Endothelial cell of umbilical vein (primary cell): ENCODE measurements at regions not wholly inside any gene's neighbourhood (a gene's known extent, or its start where the extent isn't known, plus 50 kb on each side); places are given as distances from the start of the nearest gene placed in this dataset.

Experiments used
- BruUV-seq: library from RNA; stranded (reverse); fragments of 400-500 nt; replicated peaks from 2 replicates; lab custom pipeline; 2021; lab: Mats Ljungman, UMichigan
- CTCF ChIA-PET: fragments of 300-600, 350-600 bp; sonication (Branson Sonifier 250); formaldehyde crosslinking; loops from one replicate; lab custom pipeline; 2021; ENCODE audit warnings: antibody characterized with exemption, inconsistent platforms; lab: Charles Lee
- POLR2A ChIA-PET: fragments of 300-600, 350-600 bp; sonication (Branson Sonifier 250); formaldehyde crosslinking; loops from one replicate; lab custom pipeline; 2021; ENCODE audit warnings: antibody characterized with exemption, inconsistent platforms; lab: Charles Lee
- DNase-seq: peaks from one replicate; pipeline ENCODE4 v3.0.0-alpha.2; 2011; ENCODE audit warnings: low read depth, low spot score
- FAIRE-seq: peaks from 2 replicates; lab custom pipeline; 2011; peaks lifted over from hg19 to GRCh38; lab: Jason Lieb, UNC
- H2AFZ ChIP-seq: 2 replicates; pipeline ENCODE4 v1.6.0; 2012; ENCODE audit warnings: low read depth, low read length, control low read depth, inconsistent platforms
- H3K27ac ChIP-seq: 2 replicates; pipeline ENCODE4 v1.5.1; 2011; ENCODE audit warnings: low read depth, mild to moderate bottlenecking, control low read depth, low read length, moderate library complexity; ENCODE audit not compliant: insufficient read depth
- H3K27me3 ChIP-seq, 2 experiments: 2 replicates each; pipeline versions ENCODE4 v1.6.0 to v1.6.1; 2011; ENCODE audit warnings: low read length in 2 of 2, mixed read lengths in 1 of 2; ENCODE audit not compliant: control insufficient read depth in 2 of 2, insufficient read depth in 2 of 2
- H3K36me3 ChIP-seq, 2 experiments: 2 replicates in 1 of 2; 3 replicates in 1 of 2; pipeline ENCODE4 v1.5.1; 2011; ENCODE audit warnings: low read length in 2 of 2, mild to moderate bottlenecking in 1 of 2, moderate library complexity in 1 of 2; ENCODE audit not compliant: control insufficient read depth in 2 of 2, insufficient read depth in 2 of 2; ENCODE audit errors: extremely low read depth in 1 of 2
- H3K4me1 ChIP-seq: 3 replicates; pipeline ENCODE4 v1.5.1; 2011; ENCODE audit warnings: mild to moderate bottlenecking, low read length; ENCODE audit not compliant: control insufficient read depth, insufficient read depth; ENCODE audit errors: extremely low read depth
- H3K4me2 ChIP-seq: 2 replicates; pipeline ENCODE4 v1.6.1; 2011; ENCODE audit warnings: low read length, control low read depth, mixed read lengths; ENCODE audit not compliant: insufficient read depth
- H3K4me3 ChIP-seq, 3 experiments: fragments of 200-600 bp in 1 of 3; sonication (generic), shearing (Covaris generic) in 1 of 3; replicated peaks in 1 of 3; 2 replicates each; pipeline ENCODE4 v1.5.1; 2011 to 2016; ENCODE audit warnings: control low read depth in 3 of 3, low read length in 3 of 3, mild to moderate bottlenecking in 2 of 3, inconsistent platforms in 1 of 3, low read depth in 1 of 3, moderate library complexity in 1 of 3; ENCODE audit not compliant: insufficient read depth in 1 of 3
- H3K79me2 ChIP-seq: 2 replicates; pipeline ENCODE4 v1.6.0; 2012; ENCODE audit warnings: low read length, inconsistent platforms; ENCODE audit not compliant: control insufficient read depth, insufficient read depth
- H3K9ac ChIP-seq: replicated peaks from 2 replicates; pipeline ENCODE3; 2011; ENCODE audit warnings: low read length, control low read depth; ENCODE audit not compliant: insufficient read depth; ENCODE audit errors: extremely low read depth
- H3K9me1 ChIP-seq: replicated peaks from 3 replicates; pipeline ENCODE4 v1.6.0; 2011; ENCODE audit warnings: mild to moderate bottlenecking, low read length; ENCODE audit not compliant: control insufficient read depth, insufficient read depth; ENCODE audit errors: extremely low read depth
- H3K9me3 ChIP-seq: replicated peaks from 2 replicates; pipeline ENCODE4 v1.5.1; 2012; ENCODE audit warnings: low read length, inconsistent platforms; ENCODE audit not compliant: control insufficient read depth, insufficient read depth
- H4K20me1 ChIP-seq: replicated peaks from 2 replicates; pipeline ENCODE3; 2011; ENCODE audit warnings: mild to moderate bottlenecking, low read length; ENCODE audit not compliant: control insufficient read depth, insufficient read depth; ENCODE audit errors: extremely low read depth
- CTCF ChIP-seq, 2 donors: IDR thresholded peaks; 1 replicate in 1 of 2; 2 replicates in 1 of 2; pipeline ENCODE4 v1.5.1; 2011; ENCODE audit warnings: low read length in 2 of 2, mild to moderate bottlenecking in 2 of 2, moderate library complexity in 2 of 2, control low read depth in 1 of 2, inconsistent platforms in 1 of 2, low read depth in 1 of 2; ENCODE audit not compliant: insufficient read depth in 1 of 2; ENCODE audit errors: extremely low read depth in 1 of 2
- EZH2 ChIP-seq: IDR thresholded peaks from 2 replicates; pipeline ENCODE4 v1.6.1; 2012; ENCODE audit warnings: borderline replicate concordance, low read depth, mild to moderate bottlenecking, moderate library complexity, low read length, inconsistent platforms; ENCODE audit not compliant: severe bottlenecking
- FOS ChIP-seq: IDR thresholded peaks from 2 replicates; pipeline ENCODE4 v1.6.1; 2011; ENCODE audit warnings: mild to moderate bottlenecking, low read length, moderate library complexity, borderline replicate concordance; ENCODE audit not compliant: insufficient read depth
- GATA2 ChIP-seq: IDR thresholded peaks from 2 replicates; pipeline ENCODE4 v1.7.0; 2011; ENCODE audit warnings: low read depth, mild to moderate bottlenecking, moderate library complexity, mixed read lengths, low read length; ENCODE audit not compliant: insufficient read length, insufficient read depth
- JUN ChIP-seq: IDR thresholded peaks from 2 replicates; pipeline ENCODE4 v1.6.1; 2011; ENCODE audit warnings: borderline replicate concordance, low read depth; ENCODE audit not compliant: insufficient read length, insufficient read depth
- MAX ChIP-seq: IDR thresholded peaks from 2 replicates; pipeline ENCODE4 v1.6.1; 2011; ENCODE audit not compliant: insufficient read depth, insufficient read length
- MYC ChIP-seq: IDR thresholded peaks from one replicate; pipeline ENCODE4 v1.6.1; 2011; ENCODE audit warnings: mild to moderate bottlenecking, low read depth, low read length
- POLR2A ChIP-seq: IDR thresholded peaks from 2 replicates; pipeline ENCODE4 v1.6.1; 2012; ENCODE audit warnings: low read depth, mild to moderate bottlenecking, control low read depth, low read length
- POLR2AphosphoS5 ChIP-seq: IDR thresholded peaks from 2 replicates; pipeline ENCODE4 v1.6.1; 2012; ENCODE audit warnings: low read depth, mild to moderate bottlenecking, control low read depth, low read length, moderate library complexity; ENCODE audit not compliant: insufficient read depth
- dilution Hi-C: fragments of 300-500 bp; cut with MboI; formaldehyde crosslinking; loops from one replicate; pipeline ENCODE4 v1.15.0; 2019; ENCODE audit warnings: low sequenced_read_pairs; ENCODE audit not compliant: extremely low pct_ligation_motif_present
- intact Hi-C: fragments of 100-400 bp; cut with micrococcal nuclease; formaldehyde crosslinking; loops from one replicate; pipeline ENCODE4 v1.10.0; 2022

- Histone ChIP-seq H3K27ac (no peak overlapping the region), H2AFZ (no peak overlapping the region), H3K36me3 (no peaks in the 10 kb centered on the region), H3K4me3 (no peak overlapping the region), H3K4me1 (no peaks in the 10 kb centered on the region), H3K9me3 (no peaks in the 10 kb centered on the region), H3K9me1 (no peaks in the 10 kb centered on the region), H3K27me3 (peaks cover 0 to 3% of the 10 kb centered on the region in 2 experiments), H3K9ac (no peak overlapping the region), H4K20me1 (no peaks in the 10 kb centered on the region), H3K79me2 (no peaks in the 10 kb centered on the region), H3K4me2 (no peak overlapping the region)
- intact Hi-C loops (no loop called here), dilution Hi-C loops (no loop called here)
- no peak for DNase-seq
- CTCF ChIA-PET = no interaction called here
- no peak for TF ChIP-seq FOS
- no peak for TF ChIP-seq CTCF (IDR thresholded peaks at IDR 0.05; ENCODE audit: extremely low read depth in 1 of 2, insufficient read depth in 1 of 2, low read depth in 1 of 2, low read length in 2 of 2)
- TF ChIP-seq JUN = no peak
- TF ChIP-seq MYC = no peak
- TF ChIP-seq EZH2 = no peak
- TF ChIP-seq MAX = no peak
- TF ChIP-seq POLR2A = no peak
- no peak for TF ChIP-seq GATA2
- TF ChIP-seq POLR2AphosphoS5 = no peak
- FAIRE-seq = no peak
- BruUV-seq = no TSS peak
- POLR2A ChIA-PET = no interaction called here
Measured at GRCh38 chr7:47643716-47644400, 61.9 kb upstream of the TNS3 start.
